ENCODE measurements at regions not wholly inside any gene's neighbourhood (a gene's known extent, or its start where the extent isn't known, plus 50 kb on each side); places are given as distances from the start of the nearest gene placed in this dataset.

- Mint-ChIP-seq H3K4me3 (no peak overlapping the region), H3K9me3 (ENCODE audit: insufficient read depth) (peaks cover 3% of the 10 kb centered on the region), H3K27me3 (no peaks in the 10 kb centered on the region), H3K4me1 (no peaks in the 10 kb centered on the region), H3K27ac (no peak overlapping the region)
- intact Hi-C loops (cut with micrococcal nuclease) = no loop called here
- Histone ChIP-seq H3K79me2 (ENCODE audit: control insufficient read depth, insufficient read depth, low read length) (no peaks in the 10 kb centered on the region), H3K36me3 (replicated peaks in 1 of 2; ENCODE audit: control extremely low read depth in 1 of 2, control insufficient read depth in 1 of 2, extremely low read depth in 1 of 2, insufficient read depth in 2 of 2, low read length in 1 of 2) (no peaks in the 10 kb centered on the region), H3K27ac (ENCODE audit: low read length in 2 of 2) (no peak overlapping the region), H3K27me3 (replicated peaks in 1 of 4; ENCODE audit: control extremely low read depth in 1 of 4, control insufficient read depth in 3 of 4, insufficient read depth in 4 of 4, low read length in 3 of 4) (no peaks in the 10 kb centered on the region), H2AFZ (ENCODE audit: insufficient read depth, low read depth, low read length, poor library complexity, severe bottlenecking) (no peak overlapping the region), H3K4me1 (ENCODE audit: control insufficient read depth in 2 of 2, insufficient read depth in 2 of 2, low read length in 2 of 2) (no peaks in the 10 kb centered on the region), H4K20me1 (ENCODE audit: control insufficient read depth, insufficient read depth, low read length, poor library complexity, severe bottlenecking) (no peaks in the 10 kb centered on the region), H3K4me3 (ENCODE audit: control extremely low read depth in 1 of 5, extremely low read depth in 1 of 5, insufficient read depth in 1 of 5, low read depth in 2 of 5, low read length in 4 of 5) (no peak overlapping the region), H3K9me3 (ENCODE audit: control extremely low read depth in 1 of 3, control insufficient read depth in 2 of 3, insufficient read depth in 1 of 3, low read length in 2 of 3) (peaks cover 0 to 2% (median 0%) of the 10 kb centered on the region in 3 donors), H3K9ac (ENCODE audit: low read length) (no peak overlapping the region), H3K4me2 (replicated peaks; ENCODE audit: low read depth, low read length, poor library complexity, severe bottlenecking) (no peak overlapping the region)
- ATAC-seq (ENCODE audit: low read depth) (no peak), DNase-seq (no peak)
- ChIA-PET POLR2A (no interaction called here), CTCF (no interaction called here)
- 100% methylated on average over 1 of the region's 3 CpGs for WGBS (ENCODE audit: insufficient coverage)
- TF ChIP-seq EZH2 (IDR thresholded peaks at IDR 0.05; ENCODE audit: borderline replicate concordance, insufficient read depth, low read depth, low read length, poor library complexity, severe bottlenecking) = no peak
- TF ChIP-seq, protein P1, sequence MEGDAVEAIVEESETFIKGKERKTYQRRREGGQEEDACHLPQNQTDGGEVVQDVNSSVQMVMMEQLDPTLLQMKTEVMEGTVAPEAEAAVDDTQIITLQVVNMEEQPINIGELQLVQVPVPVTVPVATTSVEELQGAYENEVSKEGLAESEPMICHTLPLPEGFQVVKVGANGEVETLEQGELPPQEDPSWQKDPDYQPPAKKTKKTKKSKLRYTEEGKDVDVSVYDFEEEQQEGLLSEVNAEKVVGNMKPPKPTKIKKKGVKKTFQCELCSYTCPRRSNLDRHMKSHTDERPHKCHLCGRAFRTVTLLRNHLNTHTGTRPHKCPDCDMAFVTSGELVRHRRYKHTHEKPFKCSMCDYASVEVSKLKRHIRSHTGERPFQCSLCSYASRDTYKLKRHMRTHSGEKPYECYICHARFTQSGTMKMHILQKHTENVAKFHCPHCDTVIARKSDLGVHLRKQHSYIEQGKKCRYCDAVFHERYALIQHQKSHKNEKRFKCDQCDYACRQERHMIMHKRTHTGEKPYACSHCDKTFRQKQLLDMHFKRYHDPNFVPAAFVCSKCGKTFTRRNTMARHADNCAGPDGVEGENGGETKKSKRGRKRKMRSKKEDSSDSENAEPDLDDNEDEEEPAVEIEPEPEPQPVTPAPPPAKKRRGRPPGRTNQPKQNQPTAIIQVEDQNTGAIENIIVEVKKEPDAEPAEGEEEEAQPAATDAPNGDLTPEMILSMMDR (IDR thresholded peaks at IDR 0.05) = no peak
Observed at GRCh38 chr13:82833923-82834322, 1048.4 kb downstream of the SLITRK1 start.

GRCh38 chr13:82829040-82829439 lies 1053.2 kb downstream of the SLITRK1 start:
- H3K9me3 Mint-ChIP-seq (ENCODE audit: insufficient read depth) = peaks cover 3% of the 10 kb centered on the region
- TF ChIP-seq, protein P1 (IDR thresholded peaks at IDR 0.05) = no peak
- TF ChIP-seq EZH2 (IDR thresholded peaks at IDR 0.05; ENCODE audit: borderline replicate concordance, insufficient read depth, low read depth, low read length, poor library complexity, severe bottlenecking) = no peak
- ChIA-PET CTCF (no interaction called here), POLR2A (no interaction called here)
- no peak overlapping the region for H3K4me3 Mint-ChIP-seq
- H4K20me1 ChIP-seq (ENCODE audit: control insufficient read depth, insufficient read depth, low read length, poor library complexity, severe bottlenecking) = no peaks in the 10 kb centered on the region
- intact Hi-C loops (cut with micrococcal nuclease) = no loop called here
- H3K79me2 ChIP-seq (ENCODE audit: control insufficient read depth, insufficient read depth, low read length) = no peaks in the 10 kb centered on the region
- H2AFZ ChIP-seq (ENCODE audit: insufficient read depth, low read depth, low read length, poor library complexity, severe bottlenecking) = no peak overlapping the region
- H3K4me3 ChIP-seq (ENCODE audit: control extremely low read depth in 1 of 5, extremely low read depth in 1 of 5, insufficient read depth in 1 of 5, low read depth in 2 of 5, low read length in 4 of 5) = no peak overlapping the region
- no peaks in the 10 kb centered on the region for H3K27me3 ChIP-seq (replicated peaks in 1 of 4; ENCODE audit: control extremely low read depth in 1 of 4, control insufficient read depth in 3 of 4, insufficient read depth in 4 of 4, low read length in 3 of 4)
- ATAC-seq (ENCODE audit: low read depth) (no peak), DNase-seq (no peak)
- H3K27ac Mint-ChIP-seq = no peak overlapping the region
- no peaks in the 10 kb centered on the region for H3K27me3 Mint-ChIP-seq
- H3K27ac ChIP-seq (ENCODE audit: low read length in 2 of 2) = no peak overlapping the region
- no peaks in the 10 kb centered on the region for H3K4me1 Mint-ChIP-seq
- H3K9me3 ChIP-seq (ENCODE audit: control extremely low read depth in 1 of 3, control insufficient read depth in 2 of 3, insufficient read depth in 1 of 3, low read length in 2 of 3) = peaks cover 0 to 6% (median 0%) of the 10 kb centered on the region in 3 donors
- no peak overlapping the region for H3K4me2 ChIP-seq (replicated peaks; ENCODE audit: low read depth, low read length, poor library complexity, severe bottlenecking)
- 100% methylated on average over 1 of the region's 1 CpG for WGBS (ENCODE audit: insufficient coverage)
- H3K4me1 ChIP-seq (ENCODE audit: control insufficient read depth in 2 of 2, insufficient read depth in 2 of 2, low read length in 2 of 2) = no peaks in the 10 kb centered on the region
- H3K9ac ChIP-seq (ENCODE audit: low read length) = no peak overlapping the region
- H3K36me3 ChIP-seq (replicated peaks in 1 of 2; ENCODE audit: control extremely low read depth in 1 of 2, control insufficient read depth in 1 of 2, extremely low read depth in 1 of 2, insufficient read depth in 2 of 2, low read length in 1 of 2) = no peaks in the 10 kb centered on the region
